ENCODE measurements at regions not wholly inside any gene's neighbourhood (a gene's known extent, or its start where the extent isn't known, plus 50 kb on each side); places are given as distances from the start of the nearest gene placed in this dataset.

DNA sequence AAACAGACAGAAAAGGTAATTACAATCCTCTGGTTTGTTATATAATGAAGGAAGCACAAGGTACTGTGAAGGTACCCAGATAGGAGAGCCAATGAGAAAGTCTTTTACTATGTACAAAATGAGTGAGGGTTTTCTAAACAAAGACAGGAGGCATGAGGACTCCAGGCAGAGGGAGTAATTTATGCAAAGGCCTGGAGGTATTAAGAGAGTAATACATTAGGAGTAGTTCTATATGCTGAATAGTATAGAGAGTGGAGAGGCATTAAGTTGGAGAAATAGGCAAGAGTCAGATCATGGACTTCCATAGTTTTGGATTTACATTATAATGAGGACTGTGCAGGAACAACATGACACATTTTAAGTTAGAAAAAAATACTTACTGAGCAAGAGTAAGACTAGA, 216.0 kb downstream of the SCG2 start:
- ATAC-seq (no peak), DNase-seq (ENCODE audit: low read depth, low spot score) (no peak), FAIRE-seq (no peak)
- Histone ChIP-seq H4K20me1 (ENCODE audit: control insufficient read depth, insufficient read depth) (no peaks in the 10 kb centered on the region), H3K9ac (ENCODE audit: control insufficient read depth, insufficient read depth, low read length) (no peak overlapping the region), H3K4me2 (ENCODE audit: control insufficient read depth, insufficient read depth) (no peak overlapping the region), H3K27me3 (replicated peaks in 1 of 2; ENCODE audit: control insufficient read depth in 2 of 2, insufficient read depth in 2 of 2, low read length in 1 of 2) (no peaks in the 10 kb centered on the region; a peak in 1 of 4 replicates), H3K36me3 (ENCODE audit: control insufficient read depth in 2 of 2, insufficient read depth in 2 of 2, low read length in 1 of 2) (no peaks in the 10 kb centered on the region), H2AFZ (ENCODE audit: control insufficient read depth, low read depth, low read length) (no peak overlapping the region), H3K9me3 (replicated peaks; ENCODE audit: control insufficient read depth, insufficient read depth, low read length) (no peaks in the 10 kb centered on the region), H3K27ac (ENCODE audit: control insufficient read depth, insufficient read depth) (no peak overlapping the region), H3K4me1 (ENCODE audit: control insufficient read depth, insufficient read depth, low read length) (no peaks in the 10 kb centered on the region), H3K4me3 (no peak overlapping the region), H3K79me2 (ENCODE audit: control insufficient read depth, insufficient read depth, low read length) (no peaks in the 10 kb centered on the region)
- SMC1A ChIA-PET (ENCODE audit: uncharacterized antibody, unreplicated experiment): no interaction called here
- intact Hi-C loops (cut with micrococcal nuclease; ENCODE audit: unreplicated experiment) (no loop called here), in situ Hi-C loops (cut with MboI) (no loop called here)
- TF ChIP-seq, protein P1, sequence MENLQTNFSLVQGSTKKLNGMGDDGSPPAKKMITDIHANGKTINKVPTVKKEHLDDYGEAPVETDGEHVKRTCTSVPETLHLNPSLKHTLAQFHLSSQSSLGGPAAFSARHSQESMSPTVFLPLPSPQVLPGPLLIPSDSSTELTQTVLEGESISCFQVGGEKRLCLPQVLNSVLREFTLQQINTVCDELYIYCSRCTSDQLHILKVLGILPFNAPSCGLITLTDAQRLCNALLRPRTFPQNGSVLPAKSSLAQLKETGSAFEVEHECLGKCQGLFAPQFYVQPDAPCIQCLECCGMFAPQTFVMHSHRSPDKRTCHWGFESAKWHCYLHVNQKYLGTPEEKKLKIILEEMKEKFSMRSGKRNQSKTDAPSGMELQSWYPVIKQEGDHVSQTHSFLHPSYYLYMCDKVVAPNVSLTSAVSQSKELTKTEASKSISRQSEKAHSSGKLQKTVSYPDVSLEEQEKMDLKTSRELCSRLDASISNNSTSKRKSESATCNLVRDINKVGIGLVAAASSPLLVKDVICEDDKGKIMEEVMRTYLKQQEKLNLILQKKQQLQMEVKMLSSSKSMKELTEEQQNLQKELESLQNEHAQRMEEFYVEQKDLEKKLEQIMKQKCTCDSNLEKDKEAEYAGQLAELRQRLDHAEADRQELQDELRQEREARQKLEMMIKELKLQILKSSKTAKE (IDR thresholded peaks at IDR 0.05; ENCODE audit: low read depth, poor library complexity, severe bottlenecking): no peak
- TF ChIP-seq ZNF622 (IDR thresholded peaks at IDR 0.05): no peak
- TF ChIP-seq NR2F1 (conservative IDR thresholded peaks at IDR 0.05): no peak
- no peak for TF ChIP-seq NFXL1 (IDR thresholded peaks at IDR 0.05; ENCODE audit: borderline replicate concordance)
- CTCF ChIA-PET: no interaction called here
- no TSS peak for BruUV-seq (replicated peaks)
- POLR2A ChIA-PET: no interaction called here
- RAD21 ChIA-PET (ENCODE audit: unreplicated experiment): no interaction called here

DNA sequence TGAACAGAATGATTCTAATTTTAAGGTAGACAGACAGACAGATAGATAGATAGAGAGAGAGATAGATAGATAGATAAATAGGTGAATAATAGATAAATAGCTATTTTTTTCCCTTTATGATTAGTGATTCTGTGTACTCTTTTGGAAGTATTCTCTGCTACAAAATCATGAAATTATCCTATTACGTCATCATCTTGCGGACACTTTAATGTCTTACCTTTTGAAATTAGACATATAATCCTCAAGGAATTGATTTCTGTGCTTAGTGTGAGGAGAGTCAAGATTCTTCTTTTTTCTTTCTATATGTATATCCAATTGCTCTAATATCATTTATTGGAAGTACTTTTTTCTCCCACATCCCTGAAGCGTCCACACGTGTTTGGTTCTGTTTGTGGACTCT, 215.2 kb downstream of the SCG2 start:
- ChIA-PET SMC1A (ENCODE audit: uncharacterized antibody, unreplicated experiment) (no interaction called here), RAD21 (ENCODE audit: unreplicated experiment) (no interaction called here), POLR2A (no interaction called here), CTCF (no interaction called here)
- DNase-seq (ENCODE audit: low read depth, low spot score) (no peak), ATAC-seq (no peak), FAIRE-seq (no peak)
- in situ Hi-C loops (cut with MboI) (no loop called here), intact Hi-C loops (cut with micrococcal nuclease; ENCODE audit: unreplicated experiment) (no loop called here)
- Histone ChIP-seq H2AFZ (ENCODE audit: control insufficient read depth, low read depth, low read length) (no peak overlapping the region), H3K9me3 (replicated peaks; ENCODE audit: control insufficient read depth, insufficient read depth, low read length) (no peaks in the 10 kb centered on the region), H3K9ac (ENCODE audit: control insufficient read depth, insufficient read depth, low read length) (no peak overlapping the region), H3K79me2 (ENCODE audit: control insufficient read depth, insufficient read depth, low read length) (no peaks in the 10 kb centered on the region), H3K27me3 (replicated peaks in 1 of 2; ENCODE audit: control insufficient read depth in 2 of 2, insufficient read depth in 2 of 2, low read length in 1 of 2) (no peaks in the 10 kb centered on the region; a peak in 1 of 4 replicates), H3K4me3 (no peak overlapping the region), H4K20me1 (ENCODE audit: control insufficient read depth, insufficient read depth) (no peaks in the 10 kb centered on the region), H3K36me3 (ENCODE audit: control insufficient read depth in 2 of 2, insufficient read depth in 2 of 2, low read length in 1 of 2) (no peaks in the 10 kb centered on the region), H3K27ac (ENCODE audit: control insufficient read depth, insufficient read depth) (no peak overlapping the region), H3K4me1 (ENCODE audit: control insufficient read depth, insufficient read depth, low read length) (no peaks in the 10 kb centered on the region), H3K4me2 (ENCODE audit: control insufficient read depth, insufficient read depth) (no peak overlapping the region)
- no TSS peak for BruUV-seq (replicated peaks)
- WGBS (ENCODE audit: insufficient coverage, insufficient replicate concordance, low lambda C conversion rate, missing lambda C conversion rate): 36% methylated on average over 4 of the region's 4 CpGs
- TF ChIP-seq, protein P2, sequence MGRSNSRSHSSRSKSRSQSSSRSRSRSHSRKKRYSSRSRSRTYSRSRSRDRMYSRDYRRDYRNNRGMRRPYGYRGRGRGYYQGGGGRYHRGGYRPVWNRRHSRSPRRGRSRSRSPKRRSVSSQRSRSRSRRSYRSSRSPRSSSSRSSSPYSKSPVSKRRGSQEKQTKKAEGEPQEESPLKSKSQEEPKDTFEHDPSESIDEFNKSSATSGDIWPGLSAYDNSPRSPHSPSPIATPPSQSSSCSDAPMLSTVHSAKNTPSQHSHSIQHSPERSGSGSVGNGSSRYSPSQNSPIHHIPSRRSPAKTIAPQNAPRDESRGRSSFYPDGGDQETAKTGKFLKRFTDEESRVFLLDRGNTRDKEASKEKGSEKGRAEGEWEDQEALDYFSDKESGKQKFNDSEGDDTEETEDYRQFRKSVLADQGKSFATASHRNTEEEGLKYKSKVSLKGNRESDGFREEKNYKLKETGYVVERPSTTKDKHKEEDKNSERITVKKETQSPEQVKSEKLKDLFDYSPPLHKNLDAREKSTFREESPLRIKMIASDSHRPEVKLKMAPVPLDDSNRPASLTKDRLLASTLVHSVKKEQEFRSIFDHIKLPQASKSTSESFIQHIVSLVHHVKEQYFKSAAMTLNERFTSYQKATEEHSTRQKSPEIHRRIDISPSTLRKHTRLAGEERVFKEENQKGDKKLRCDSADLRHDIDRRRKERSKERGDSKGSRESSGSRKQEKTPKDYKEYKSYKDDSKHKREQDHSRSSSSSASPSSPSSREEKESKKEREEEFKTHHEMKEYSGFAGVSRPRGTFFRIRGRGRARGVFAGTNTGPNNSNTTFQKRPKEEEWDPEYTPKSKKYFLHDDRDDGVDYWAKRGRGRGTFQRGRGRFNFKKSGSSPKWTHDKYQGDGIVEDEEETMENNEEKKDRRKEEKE (IDR thresholded peaks at IDR 0.05): no peak
- no peak for TF ChIP-seq ZNF217 (IDR thresholded peaks at IDR 0.05)
- TF ChIP-seq, protein P3, sequence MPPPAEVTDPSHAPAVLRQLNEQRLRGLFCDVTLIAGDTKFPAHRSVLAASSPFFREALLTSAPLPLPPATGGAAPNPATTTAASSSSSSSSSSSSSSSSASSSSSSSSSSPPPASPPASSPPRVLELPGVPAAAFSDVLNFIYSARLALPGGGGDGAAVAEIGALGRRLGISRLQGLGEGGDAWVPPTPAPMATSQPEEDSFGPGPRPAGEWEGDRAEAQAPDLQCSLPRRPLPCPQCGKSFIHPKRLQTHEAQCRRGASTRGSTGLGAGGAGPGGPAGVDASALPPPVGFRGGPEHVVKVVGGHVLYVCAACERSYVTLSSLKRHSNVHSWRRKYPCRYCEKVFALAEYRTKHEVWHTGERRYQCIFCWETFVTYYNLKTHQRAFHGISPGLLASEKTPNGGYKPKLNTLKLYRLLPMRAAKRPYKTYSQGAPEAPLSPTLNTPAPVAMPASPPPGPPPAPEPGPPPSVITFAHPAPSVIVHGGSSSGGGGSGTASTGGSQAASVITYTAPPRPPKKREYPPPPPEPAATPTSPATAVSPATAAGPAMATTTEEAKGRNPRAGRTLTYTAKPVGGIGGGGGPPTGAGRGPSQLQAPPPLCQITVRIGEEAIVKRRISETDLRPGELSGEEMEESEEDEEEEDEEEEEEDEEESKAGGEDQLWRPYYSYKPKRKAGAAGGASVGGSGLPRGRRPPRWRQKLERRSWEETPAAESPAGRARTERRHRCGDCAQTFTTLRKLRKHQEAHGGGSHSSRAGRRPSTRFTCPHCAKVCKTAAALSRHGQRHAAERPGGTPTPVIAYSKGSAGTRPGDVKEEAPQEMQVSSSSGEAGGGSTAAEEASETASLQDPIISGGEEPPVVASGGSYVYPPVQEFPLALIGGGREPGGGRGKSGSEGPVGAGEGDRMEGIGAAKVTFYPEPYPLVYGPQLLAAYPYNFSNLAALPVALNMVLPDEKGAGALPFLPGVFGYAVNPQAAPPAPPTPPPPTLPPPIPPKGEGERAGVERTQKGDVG (CRISPR knock-in tag; IDR thresholded peaks at IDR 0.05): no peak
- TF ChIP-seq FOXK2 (IDR thresholded peaks at IDR 0.05): no peak
- TF ChIP-seq, protein P4, sequence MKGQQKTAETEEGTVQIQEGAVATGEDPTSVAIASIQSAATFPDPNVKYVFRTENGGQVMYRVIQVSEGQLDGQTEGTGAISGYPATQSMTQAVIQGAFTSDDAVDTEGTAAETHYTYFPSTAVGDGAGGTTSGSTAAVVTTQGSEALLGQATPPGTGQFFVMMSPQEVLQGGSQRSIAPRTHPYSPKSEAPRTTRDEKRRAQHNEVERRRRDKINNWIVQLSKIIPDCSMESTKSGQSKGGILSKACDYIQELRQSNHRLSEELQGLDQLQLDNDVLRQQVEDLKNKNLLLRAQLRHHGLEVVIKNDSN (IDR thresholded peaks at IDR 0.05; ENCODE audit: borderline replicate concordance, extremely low read length, insufficient read depth, low read depth, low read length): no peak

Measured in GM12878 (cell line).